ENCODE measurements at regions not wholly inside any gene's neighbourhood (a gene's known extent, or its start where the extent isn't known, plus 50 kb on each side); places are given as distances from the start of the nearest gene placed in this dataset.

- no peak for TF ChIP-seq CTCF (IDR thresholded peaks at IDR 0.05; ENCODE audit: low read depth, low read length, missing control alignments)
- DNase-seq (ENCODE audit: extremely low read depth, low read depth): no peak
- no peak overlapping the region for H3K4me3 ChIP-seq (replicated peaks; ENCODE audit: low read depth, low read length)
Observed at GRCh38 chr22:47795477-47796127, 1033.2 kb downstream of the TBC1D22A start.

- no peak for TF ChIP-seq CTCF (IDR thresholded peaks at IDR 0.05; ENCODE audit: low read depth, low read length, missing control alignments)
- no peak overlapping the region for H3K4me3 ChIP-seq (replicated peaks; ENCODE audit: low read depth, low read length)
- no peak for DNase-seq (ENCODE audit: extremely low read depth, low read depth)
Observed at GRCh38 chr22:47794851-47795250, 1032.4 kb downstream of the TBC1D22A start.

GRCh38 chr22:47793304-47794101 is 1031.1 kb downstream of the TBC1D22A start:
- no peak for TF ChIP-seq CTCF (IDR thresholded peaks at IDR 0.05; ENCODE audit: low read depth, low read length, missing control alignments)
- no peak for DNase-seq (ENCODE audit: extremely low read depth, low read depth)
- H3K4me3 ChIP-seq (replicated peaks; ENCODE audit: low read depth, low read length): no peak overlapping the region

GRCh38 chr22:47789171-47789570 is 1026.7 kb downstream of the TBC1D22A start:
- no peak for DNase-seq (ENCODE audit: extremely low read depth, low read depth)
- TF ChIP-seq CTCF (IDR thresholded peaks at IDR 0.05; ENCODE audit: low read depth, low read length, missing control alignments): no peak
- H3K4me3 ChIP-seq (replicated peaks; ENCODE audit: low read depth, low read length): no peak overlapping the region

GRCh38 chr22:47788461-47788860 is 1026.0 kb downstream of the TBC1D22A start:
- no peak for TF ChIP-seq CTCF (IDR thresholded peaks at IDR 0.05; ENCODE audit: low read depth, low read length, missing control alignments)
- DNase-seq (ENCODE audit: extremely low read depth, low read depth): no peak
- H3K4me3 ChIP-seq (replicated peaks; ENCODE audit: low read depth, low read length): no peak overlapping the region

- no peak for TF ChIP-seq CTCF (IDR thresholded peaks at IDR 0.05; ENCODE audit: low read depth, low read length, missing control alignments)
- no peak overlapping the region for H3K4me3 ChIP-seq (replicated peaks; ENCODE audit: low read depth, low read length)
- DNase-seq (ENCODE audit: extremely low read depth, low read depth): no peak
Observed at GRCh38 chr22:47787501-47788227, 1025.2 kb downstream of the TBC1D22A start.
